ENCODE measurements at regions not wholly inside any gene's neighbourhood (a gene's known extent, or its start where the extent isn't known, plus 50 kb on each side); places are given as distances from the start of the nearest gene placed in this dataset.

- ATAC-seq (replicated peaks), result no peak
- H3K9me3 Mint-ChIP-seq, result peaks cover 2 to 3% of the 10 kb centered on the region in 2 donors
- no peaks in the 10 kb centered on the region for H3K36me3 Mint-ChIP-seq
- H3K27ac Mint-ChIP-seq, result no peak overlapping the region
- no peak overlapping the region for H3K4me3 Mint-ChIP-seq
- no peak for DNase-seq
- no peaks in the 10 kb centered on the region for H3K27me3 Mint-ChIP-seq
- peaks cover 3 to 5% of the 10 kb centered on the region in 2 donors for H3K4me1 Mint-ChIP-seq
Measured at GRCh38 chr2:204032301-204032700, 95.7 kb downstream of the ICOS start.

GRCh38 chr2:204033611-204034495 lies 97.3 kb downstream of the ICOS start:
- Mint-ChIP-seq H3K4me1 (no peaks in the 10 kb centered on the region), H3K36me3 (no peaks in the 10 kb centered on the region), H3K4me3 (no peak overlapping the region), H3K27me3 (peaks cover 0 to 7% of the 10 kb centered on the region in 2 donors), H3K9me3 (peaks cover 2 to 3% of the 10 kb centered on the region in 2 donors), H3K27ac (no peak overlapping the region)
- ATAC-seq (replicated peaks), result no peak
- no peak for DNase-seq

- H3K27me3 Mint-ChIP-seq, result peaks cover 0 to 16% of the 10 kb centered on the region in 2 donors
- H3K9me3 Mint-ChIP-seq, result peaks cover 2 to 3% of the 10 kb centered on the region in 2 donors
- no peak overlapping the region for H3K27ac Mint-ChIP-seq
- no peak for ATAC-seq (replicated peaks)
- no peaks in the 10 kb centered on the region for H3K4me1 Mint-ChIP-seq
- H3K4me3 Mint-ChIP-seq, result no peak overlapping the region
- DNase-seq, result no peak
- H3K36me3 Mint-ChIP-seq, result no peaks in the 10 kb centered on the region
Measured at GRCh38 chr2:204036706-204037105, 100.1 kb downstream of the ICOS start.

- DNase-seq (no peak), ATAC-seq (replicated peaks) (no peak)
- H3K4me1 Mint-ChIP-seq, result no peaks in the 10 kb centered on the region
- H3K9me3 Mint-ChIP-seq, result peaks cover 2 to 3% of the 10 kb centered on the region in 2 donors
- H3K4me3 Mint-ChIP-seq, result no peak overlapping the region
- H3K36me3 Mint-ChIP-seq, result no peaks in the 10 kb centered on the region
- H3K27me3 Mint-ChIP-seq, result peaks cover 0 to 16% of the 10 kb centered on the region in 2 donors
- no peak overlapping the region for H3K27ac Mint-ChIP-seq
Measured at GRCh38 chr2:204037286-204037685, 100.7 kb downstream of the ICOS start.

GRCh38 chr2:204039298-204039838 lies 102.8 kb downstream of the ICOS start:
- Mint-ChIP-seq H3K27me3 (peaks cover 0 to 16% of the 10 kb centered on the region in 2 donors), H3K4me3 (no peak overlapping the region), H3K27ac (no peak overlapping the region), H3K36me3 (no peaks in the 10 kb centered on the region), H3K4me1 (no peaks in the 10 kb centered on the region), H3K9me3 (peaks cover 3 to 4% of the 10 kb centered on the region in 2 donors)
- no peak for DNase-seq
- ATAC-seq (replicated peaks), result no peak

GRCh38 chr2:204040016-204040415 lies 103.5 kb downstream of the ICOS start:
- ATAC-seq (replicated peaks), result no peak

GRCh38 chr2:204042401-204042800 lies 105.8 kb downstream of the ICOS start:
- ATAC-seq (replicated peaks) (no peak), DNase-seq (no peak)
- peaks cover 0 to 16% of the 10 kb centered on the region in 2 donors for H3K27me3 Mint-ChIP-seq
- no peak overlapping the region for H3K27ac Mint-ChIP-seq
- peaks cover 0 to 2% of the 10 kb centered on the region in 2 donors for H3K9me3 Mint-ChIP-seq
- H3K4me1 Mint-ChIP-seq, result peaks cover 5 to 13% of the 10 kb centered on the region in 2 donors
- H3K4me3 Mint-ChIP-seq, result no peak overlapping the region
- H3K36me3 Mint-ChIP-seq, result no peaks in the 10 kb centered on the region

More at GRCh38 chr2:204040016-204040415, 103.5 kb downstream of the ICOS start:
- peaks cover 2 to 4% of the 10 kb centered on the region in 2 donors for H3K4me1 Mint-ChIP-seq
- no peak for DNase-seq
- peaks cover 3 to 4% of the 10 kb centered on the region in 2 donors for H3K9me3 Mint-ChIP-seq
- H3K4me3 Mint-ChIP-seq, result no peak overlapping the region
- H3K36me3 Mint-ChIP-seq, result no peaks in the 10 kb centered on the region
- H3K27me3 Mint-ChIP-seq, result peaks cover 0 to 16% of the 10 kb centered on the region in 2 donors
- H3K27ac Mint-ChIP-seq, result no peak overlapping the region

GRCh38 chr2:204046145-204046544 lies 109.6 kb downstream of the ICOS start:
- Mint-ChIP-seq H3K27me3 (peaks cover 5 to 6% of the 10 kb centered on the region in 2 donors), H3K27ac (no peak overlapping the region), H3K4me3 (no peak overlapping the region), H3K9me3 (peaks cover 0 to 2% of the 10 kb centered on the region in 2 donors), H3K36me3 (no peaks in the 10 kb centered on the region), H3K4me1 (peaks cover 5 to 19% of the 10 kb centered on the region in 2 donors)
- DNase-seq (no peak), ATAC-seq (replicated peaks) (peak; percentile 69 to 73)

- Mint-ChIP-seq H3K9me3 (peaks cover 0 to 2% of the 10 kb centered on the region in 2 donors), H3K27me3 (peaks cover 6 to 17% of the 10 kb centered on the region in 2 donors), H3K36me3 (no peaks in the 10 kb centered on the region), H3K4me3 (no peak overlapping the region), H3K4me1 (peaks cover 5 to 19% of the 10 kb centered on the region in 2 donors), H3K27ac (no peak overlapping the region)
- ATAC-seq (replicated peaks), result peak; percentile 51 to 67
- DNase-seq, result no peak
Measured at GRCh38 chr2:204049635-204050034, 113.1 kb downstream of the ICOS start.

GRCh38 chr2:204050681-204051080 lies 114.1 kb downstream of the ICOS start:
- Mint-ChIP-seq H3K36me3 (no peaks in the 10 kb centered on the region), H3K27ac (no peak overlapping the region), H3K9me3 (peaks cover 0 to 2% of the 10 kb centered on the region in 2 donors), H3K4me3 (no peak overlapping the region), H3K27me3 (peaks cover 6 to 18% of the 10 kb centered on the region in 2 donors), H3K4me1 (peaks cover 2 to 8% of the 10 kb centered on the region in 2 donors)
- ATAC-seq (replicated peaks) (no peak), DNase-seq (no peak)

GRCh38 chr2:204051476-204051875 lies 114.9 kb downstream of the ICOS start:
- Mint-ChIP-seq H3K4me3 (no peak overlapping the region), H3K9me3 (peaks cover 0 to 2% of the 10 kb centered on the region in 2 donors), H3K36me3 (no peaks in the 10 kb centered on the region), H3K4me1 (peaks cover 2 to 6% of the 10 kb centered on the region in 2 donors), H3K27ac (no peak overlapping the region), H3K27me3 (peaks cover 6 to 18% of the 10 kb centered on the region in 2 donors)
- DNase-seq (no peak), ATAC-seq (replicated peaks) (no peak)

- no peak for DNase-seq
- no peak overlapping the region for H3K27ac Mint-ChIP-seq
- H3K4me1 Mint-ChIP-seq, result peaks cover 0 to 6% of the 10 kb centered on the region in 2 donors
- H3K4me3 Mint-ChIP-seq, result no peak overlapping the region
- no peak for ATAC-seq (replicated peaks)
- no peaks in the 10 kb centered on the region for H3K36me3 Mint-ChIP-seq
- peaks cover 0 to 2% of the 10 kb centered on the region in 2 donors for H3K9me3 Mint-ChIP-seq
- peaks cover 6 to 18% of the 10 kb centered on the region in 2 donors for H3K27me3 Mint-ChIP-seq
Measured at GRCh38 chr2:204051984-204052556, 115.5 kb downstream of the ICOS start.

- Mint-ChIP-seq H3K9me3 (peaks cover 0 to 2% of the 10 kb centered on the region in 2 donors), H3K4me1 (no peaks in the 10 kb centered on the region), H3K4me3 (no peak overlapping the region), H3K27me3 (peaks cover 11 to 14% of the 10 kb centered on the region in 2 donors), H3K36me3 (no peaks in the 10 kb centered on the region), H3K27ac (no peak overlapping the region)
- ATAC-seq (replicated peaks), result no peak
- no peak for DNase-seq
Measured at GRCh38 chr2:204059016-204059415, 122.5 kb downstream of the ICOS start.

GRCh38 chr2:204060841-204061240 lies 124.3 kb downstream of the ICOS start:
- Mint-ChIP-seq H3K36me3 (no peaks in the 10 kb centered on the region), H3K4me1 (no peaks in the 10 kb centered on the region), H3K27me3 (peaks cover 7 to 15% of the 10 kb centered on the region in 2 donors), H3K27ac (peak overlapping the region; percentile 39), H3K9me3 (no peaks in the 10 kb centered on the region), H3K4me3 (no peak overlapping the region)
- ATAC-seq (replicated peaks) (no peak), DNase-seq (no peak)

All from stimulated activated naive B cell treated with anti-CD40 and anti-IgM and Interleukin-4, amounts not matched to agents 10 μg/mL and 1 μg/mL and 100 μg/mL, for 72 hours (primary cell).